ENCODE measurements at regions not wholly inside any gene's neighbourhood (a gene's known extent, or its start where the extent isn't known, plus 50 kb on each side); places are given as distances from the start of the nearest gene placed in this dataset.

DNA sequence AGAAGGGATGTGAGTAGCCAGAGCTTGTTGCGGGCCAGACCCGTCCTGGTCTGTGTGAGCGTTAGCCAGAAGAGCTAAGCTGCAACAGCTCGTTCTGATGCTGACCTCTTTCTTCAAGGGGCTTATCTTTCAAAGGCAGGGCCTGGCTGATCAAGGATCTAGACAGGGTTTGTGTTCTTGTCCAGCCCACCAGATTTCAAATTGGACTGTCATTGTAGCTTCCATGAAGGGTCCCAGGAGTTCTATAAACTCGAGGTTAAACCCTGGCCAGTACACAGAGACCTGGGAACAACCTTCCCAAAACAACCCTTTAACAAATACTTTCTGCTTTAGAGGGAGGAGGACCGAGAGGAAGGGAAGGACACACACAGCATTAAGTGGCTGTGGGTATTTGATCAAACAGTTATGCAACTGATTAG is 153.0 kb upstream of the TUT7 start:
- TF ChIP-seq, protein P1, sequence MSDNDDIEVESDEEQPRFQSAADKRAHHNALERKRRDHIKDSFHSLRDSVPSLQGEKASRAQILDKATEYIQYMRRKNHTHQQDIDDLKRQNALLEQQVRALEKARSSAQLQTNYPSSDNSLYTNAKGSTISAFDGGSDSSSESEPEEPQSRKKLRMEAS (IDR thresholded peaks at IDR 0.05; ENCODE audit: low read depth) = no peak
- TF ChIP-seq, protein P2, sequence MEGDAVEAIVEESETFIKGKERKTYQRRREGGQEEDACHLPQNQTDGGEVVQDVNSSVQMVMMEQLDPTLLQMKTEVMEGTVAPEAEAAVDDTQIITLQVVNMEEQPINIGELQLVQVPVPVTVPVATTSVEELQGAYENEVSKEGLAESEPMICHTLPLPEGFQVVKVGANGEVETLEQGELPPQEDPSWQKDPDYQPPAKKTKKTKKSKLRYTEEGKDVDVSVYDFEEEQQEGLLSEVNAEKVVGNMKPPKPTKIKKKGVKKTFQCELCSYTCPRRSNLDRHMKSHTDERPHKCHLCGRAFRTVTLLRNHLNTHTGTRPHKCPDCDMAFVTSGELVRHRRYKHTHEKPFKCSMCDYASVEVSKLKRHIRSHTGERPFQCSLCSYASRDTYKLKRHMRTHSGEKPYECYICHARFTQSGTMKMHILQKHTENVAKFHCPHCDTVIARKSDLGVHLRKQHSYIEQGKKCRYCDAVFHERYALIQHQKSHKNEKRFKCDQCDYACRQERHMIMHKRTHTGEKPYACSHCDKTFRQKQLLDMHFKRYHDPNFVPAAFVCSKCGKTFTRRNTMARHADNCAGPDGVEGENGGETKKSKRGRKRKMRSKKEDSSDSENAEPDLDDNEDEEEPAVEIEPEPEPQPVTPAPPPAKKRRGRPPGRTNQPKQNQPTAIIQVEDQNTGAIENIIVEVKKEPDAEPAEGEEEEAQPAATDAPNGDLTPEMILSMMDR (IDR thresholded peaks at IDR 0.05) = no peak
- TF ChIP-seq RAD21 (IDR thresholded peaks at IDR 0.05; ENCODE audit: low read length) (no peak), GABPA (IDR thresholded peaks at IDR 0.05; ENCODE audit: low read depth) (no peak), GATA2 (CRISPR knock-in tag; IDR thresholded peaks at IDR 0.05) (no peak), TAF1 (IDR thresholded peaks at IDR 0.05; ENCODE audit: borderline replicate concordance, low read depth, low read length) (no peak), EZH2phosphoT487 (IDR thresholded peaks at IDR 0.05; ENCODE audit: borderline replicate concordance, low read depth) (no peak), SIN3A (IDR thresholded peaks at IDR 0.05; ENCODE audit: borderline replicate concordance, low read depth, low read length) (no peak), REST (IDR thresholded peaks at IDR 0.05; ENCODE audit: low read depth, low read length) (no peak), JUND (IDR thresholded peaks at IDR 0.05) (no peak), NRF1 (IDR thresholded peaks at IDR 0.05; ENCODE audit: low read depth, low read length) (no peak)

All from SK-N-SH (cell line).